HG02970 (cell line): ENCODE measurements at regions not wholly inside any gene's neighbourhood (a gene's known extent, or its start where the extent isn't known, plus 50 kb on each side); places are given as distances from the start of the nearest gene placed in this dataset.
"Not testable (repeated sequence)": the region's sequence is repeated elsewhere in the genome, so short reads cannot be mapped to it uniquely, and the experiment has no call there.

Experiments
- ATAC-seq: cut with Tn5 transposase; IDR thresholded peaks from one replicate; pipeline ENCODE4 v1.9.1; 2021; ENCODE audit warnings: mild to moderate bottlenecking, moderate library complexity, moderate number of reproducible peaks; ENCODE audit not compliant: unreplicated experiment, low FRiP score

- ATAC-seq: no peak
Measured at GRCh38 chr13:55990631-55991030, 1150.1 kb upstream of the PRR20A start.

GRCh38 chr13:55991666-55992065 lies 1149.1 kb upstream of the PRR20A start:
- ATAC-seq: no peak

- ATAC-seq: no peak
Measured at GRCh38 chr13:55992145-55992544, 1148.6 kb upstream of the PRR20A start.

- no peak for ATAC-seq
Measured at GRCh38 chr13:55999709-56000108, 1141.0 kb upstream of the PRR20A start.

- no peak for ATAC-seq
Measured at GRCh38 chr13:56009418-56009817, 1131.3 kb upstream of the PRR20A start.

- ATAC-seq: no peak
Measured at GRCh38 chr13:56012644-56013043, 1128.1 kb upstream of the PRR20A start.

GRCh38 chr13:56015919-56016318 lies 1124.8 kb upstream of the PRR20A start:
- no peak for ATAC-seq

- no peak for ATAC-seq
Measured at GRCh38 chr13:56019606-56020005, 1121.1 kb upstream of the PRR20A start.

- ATAC-seq: no peak
Measured at GRCh38 chr13:56020425-56020824, 1120.3 kb upstream of the PRR20A start.

GRCh38 chr13:56039992-56040391 lies 1100.7 kb upstream of the PRR20A start:
- ATAC-seq: no peak

- ATAC-seq: no peak
Measured at GRCh38 chr13:56066321-56066720, 1074.4 kb upstream of the PRR20A start.

GRCh38 chr13:56102641-56103040 lies 1038.1 kb upstream of the PRR20A start:
- no peak for ATAC-seq

GRCh38 chr13:56110751-56111150 lies 1030.0 kb upstream of the PRR20A start:
- ATAC-seq: no peak

- ATAC-seq: no peak
Measured at GRCh38 chr13:56134524-56134923, 1006.2 kb upstream of the PRR20A start.

- no peak for ATAC-seq
Measured at GRCh38 chr13:56166864-56167263, 973.9 kb upstream of the PRR20A start.

- ATAC-seq: no peak
Measured at GRCh38 chr13:56168581-56168980, 972.1 kb upstream of the PRR20A start.

- no peak for ATAC-seq
Measured at GRCh38 chr13:56173346-56173745, 967.4 kb upstream of the PRR20A start.

- ATAC-seq: no peak
Measured at GRCh38 chr13:56182598-56182997, 958.1 kb upstream of the PRR20A start.

GRCh38 chr13:56187331-56187730 lies 953.4 kb upstream of the PRR20A start:
- ATAC-seq: no peak

GRCh38 chr13:56188582-56188981 lies 952.1 kb upstream of the PRR20A start:
- not testable (repeated sequence) for ATAC-seq

GRCh38 chr13:56189439-56189838 lies 951.3 kb upstream of the PRR20A start:
- no peak for ATAC-seq

GRCh38 chr13:56189978-56190377 lies 950.7 kb upstream of the PRR20A start:
- no peak for ATAC-seq

- no peak for ATAC-seq
Measured at GRCh38 chr13:56198350-56198749, 942.4 kb upstream of the PRR20A start.
